Endothelial cell (in vitro differentiated cells): ENCODE measurements at regions not wholly inside any gene's neighbourhood (a gene's known extent, or its start where the extent isn't known, plus 50 kb on each side); places are given as distances from the start of the nearest gene placed in this dataset.

Experiments
- DNase-seq: peaks from one replicate; pipeline ENCODE4 v3.0.0; 2021; ENCODE audit warnings: low spot score
- H3K27ac Mint-ChIP-seq: one replicate; pipeline ENCODE4 v1.8.0; 2021; ENCODE audit warnings: mixed read lengths, inconsistent platforms; ENCODE audit not compliant: unreplicated experiment
- H3K27me3 Mint-ChIP-seq: one replicate; pipeline ENCODE4 v1.8.0; 2021; ENCODE audit warnings: mild to moderate bottlenecking, moderate library complexity, mixed read lengths, inconsistent platforms; ENCODE audit not compliant: unreplicated experiment
- H3K36me3 Mint-ChIP-seq: one replicate; pipeline ENCODE4 v1.8.0; 2021; ENCODE audit warnings: mild to moderate bottlenecking, low read depth, mixed read lengths, inconsistent platforms; ENCODE audit not compliant: unreplicated experiment
- H3K4me1 Mint-ChIP-seq: one replicate; pipeline ENCODE4 v1.8.0; 2021; ENCODE audit warnings: mild to moderate bottlenecking, mixed read lengths, inconsistent platforms; ENCODE audit not compliant: unreplicated experiment
- H3K4me3 Mint-ChIP-seq: one replicate; pipeline ENCODE4 v1.8.0; 2021; ENCODE audit warnings: mild to moderate bottlenecking, mixed read lengths, inconsistent platforms; ENCODE audit not compliant: unreplicated experiment
- H3K9me3 Mint-ChIP-seq: one replicate; pipeline ENCODE4 v1.8.0; 2021; ENCODE audit warnings: mixed read lengths, inconsistent platforms; ENCODE audit not compliant: unreplicated experiment
- TF ChIP-seq, protein P1 (sequence below): fragments of 200-600 bp; sonication (generic); IDR thresholded peaks from one replicate; pipeline ENCODE4 v1.5.0; 2021; ENCODE audit warnings: antibody characterized with exemption; ENCODE audit not compliant: unreplicated experiment

DNA sequence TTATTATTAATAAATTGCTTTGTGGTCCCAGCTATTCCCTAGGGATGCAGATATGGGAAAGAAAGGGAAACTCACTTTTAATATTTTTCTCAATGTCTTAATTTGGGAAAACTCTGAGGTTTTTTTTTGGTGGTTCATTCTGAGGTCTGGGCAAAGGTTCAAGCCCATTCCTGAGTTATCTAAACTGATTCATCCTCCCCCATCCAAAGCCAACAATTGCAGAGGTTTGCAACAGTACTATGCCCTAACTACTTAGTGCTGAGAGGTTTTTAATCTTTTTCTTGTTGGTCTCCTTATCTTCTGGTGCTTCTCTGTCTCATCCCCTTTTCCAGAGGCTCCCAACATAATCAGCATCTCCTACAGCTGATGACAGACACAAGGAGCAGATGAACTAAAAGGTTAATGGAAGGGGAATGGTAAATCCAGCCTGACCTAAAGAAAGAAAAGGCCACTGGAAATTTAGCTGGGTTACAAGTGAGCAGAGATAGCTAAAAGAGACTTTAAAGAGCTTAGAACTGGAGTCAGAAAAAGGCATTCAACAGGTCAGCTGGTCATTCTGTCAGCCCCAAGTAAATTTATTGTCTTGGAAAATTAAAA is 390.4 kb downstream of the TGFB2 start:
- H3K4me3 Mint-ChIP-seq = no peak overlapping the region
- no peaks in the 10 kb centered on the region for H3K9me3 Mint-ChIP-seq
- peaks cover 1% of the 10 kb centered on the region for H3K27me3 Mint-ChIP-seq
- TF ChIP-seq, protein P1, sequence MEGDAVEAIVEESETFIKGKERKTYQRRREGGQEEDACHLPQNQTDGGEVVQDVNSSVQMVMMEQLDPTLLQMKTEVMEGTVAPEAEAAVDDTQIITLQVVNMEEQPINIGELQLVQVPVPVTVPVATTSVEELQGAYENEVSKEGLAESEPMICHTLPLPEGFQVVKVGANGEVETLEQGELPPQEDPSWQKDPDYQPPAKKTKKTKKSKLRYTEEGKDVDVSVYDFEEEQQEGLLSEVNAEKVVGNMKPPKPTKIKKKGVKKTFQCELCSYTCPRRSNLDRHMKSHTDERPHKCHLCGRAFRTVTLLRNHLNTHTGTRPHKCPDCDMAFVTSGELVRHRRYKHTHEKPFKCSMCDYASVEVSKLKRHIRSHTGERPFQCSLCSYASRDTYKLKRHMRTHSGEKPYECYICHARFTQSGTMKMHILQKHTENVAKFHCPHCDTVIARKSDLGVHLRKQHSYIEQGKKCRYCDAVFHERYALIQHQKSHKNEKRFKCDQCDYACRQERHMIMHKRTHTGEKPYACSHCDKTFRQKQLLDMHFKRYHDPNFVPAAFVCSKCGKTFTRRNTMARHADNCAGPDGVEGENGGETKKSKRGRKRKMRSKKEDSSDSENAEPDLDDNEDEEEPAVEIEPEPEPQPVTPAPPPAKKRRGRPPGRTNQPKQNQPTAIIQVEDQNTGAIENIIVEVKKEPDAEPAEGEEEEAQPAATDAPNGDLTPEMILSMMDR = no peak
- H3K36me3 Mint-ChIP-seq = no peaks in the 10 kb centered on the region
- peaks cover 3% of the 10 kb centered on the region for H3K4me1 Mint-ChIP-seq
- no peak for DNase-seq
- no peak overlapping the region for H3K27ac Mint-ChIP-seq

GRCh38 chr1:218739426-218739825 is 394.3 kb downstream of the TGFB2 start:
- TF ChIP-seq, protein P1 = no peak
- peaks cover 1% of the 10 kb centered on the region for H3K27me3 Mint-ChIP-seq
- peaks cover 8% of the 10 kb centered on the region for H3K4me1 Mint-ChIP-seq

GRCh38 chr1:218741852-218742251 is 396.7 kb downstream of the TGFB2 start:
- no peak overlapping the region for H3K4me3 Mint-ChIP-seq
- TF ChIP-seq, protein P1 = no peak
- H3K27ac Mint-ChIP-seq = no peak overlapping the region
- DNase-seq = no peak
- H3K4me1 Mint-ChIP-seq = peaks cover 8% of the 10 kb centered on the region
- H3K27me3 Mint-ChIP-seq = peaks cover 1% of the 10 kb centered on the region
- no peaks in the 10 kb centered on the region for H3K9me3 Mint-ChIP-seq
- peaks cover under 1% of the 10 kb centered on the region for H3K36me3 Mint-ChIP-seq

More at GRCh38 chr1:218739426-218739825, 394.3 kb downstream of the TGFB2 start:
- Mint-ChIP-seq H3K9me3 (no peaks in the 10 kb centered on the region), H3K4me3 (no peak overlapping the region), H3K36me3 (no peaks in the 10 kb centered on the region), H3K27ac (no peak overlapping the region)
- DNase-seq = no peak

DNA sequence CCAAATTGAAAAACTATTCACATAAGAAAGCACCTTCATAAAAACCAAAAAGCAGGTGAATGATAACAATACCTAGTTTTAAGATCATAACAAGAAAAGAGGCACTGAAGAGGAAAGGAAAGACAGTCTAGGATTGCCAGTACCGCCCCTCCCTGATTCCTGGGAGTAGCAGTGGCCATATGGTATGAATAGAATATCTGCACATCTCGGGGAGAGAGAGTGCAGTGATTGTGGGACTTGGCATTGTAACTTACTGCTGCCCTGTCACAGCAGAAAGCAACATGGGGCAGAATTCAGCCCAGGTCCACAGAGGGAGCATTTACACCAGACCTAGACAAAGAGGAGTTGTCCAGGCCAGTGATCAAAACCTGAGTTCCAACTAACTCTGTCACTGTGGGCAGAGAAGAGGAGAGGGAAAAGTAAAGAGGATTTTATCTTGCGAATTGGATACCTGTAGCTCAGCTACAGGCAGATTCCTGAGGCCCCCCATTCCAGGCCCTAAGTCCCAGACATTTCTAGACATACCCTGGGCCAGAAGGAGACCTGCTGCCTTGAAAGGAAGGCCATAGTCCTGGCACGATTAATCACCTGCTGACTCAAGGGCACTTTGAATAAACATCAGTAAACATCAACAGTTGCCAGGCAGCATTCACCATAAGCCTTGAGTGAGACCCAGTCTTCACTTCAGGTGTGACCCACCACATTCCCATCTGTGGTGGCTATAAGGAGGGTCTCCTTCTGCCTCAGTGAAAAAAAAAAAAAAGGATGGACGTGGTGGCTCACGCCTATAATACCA is 397.5 kb downstream of the TGFB2 start:
- TF ChIP-seq, protein P1 = no peak
- Mint-ChIP-seq H3K9me3 (no peaks in the 10 kb centered on the region), H3K36me3 (peaks cover 4% of the 10 kb centered on the region), H3K4me1 (peaks cover 8% of the 10 kb centered on the region), H3K27ac (no peak overlapping the region), H3K4me3 (no peak overlapping the region), H3K27me3 (peaks cover 1% of the 10 kb centered on the region)
- DNase-seq = no peak
